Vagina (tissue), 2 donors: ENCODE measurements at regions not wholly inside any gene's neighbourhood (a gene's known extent, or its start where the extent isn't known, plus 50 kb on each side); places are given as distances from the start of the nearest gene placed in this dataset.

ENCODE experiments used
- DNase-seq, 2 donors: peaks; one replicate each; pipeline ENCODE4 v3.0.0-alpha.2; 2017; ENCODE audit errors: extremely low spot score in 2 of 2
- H3K27ac ChIP-seq: fragments of 200-600 bp; sonication (generic); one replicate; pipeline ENCODE4 v1.5.1; 2019
- H3K27me3 ChIP-seq: fragments of 200-600 bp; sonication (generic); one replicate; pipeline ENCODE4 v1.5.1; 2019
- H3K36me3 ChIP-seq, 2 donors: fragments of 200-600 bp; sonication (generic); one replicate each; pipeline ENCODE4 v1.5.1; 2017 to 2019
- H3K4me1 ChIP-seq: fragments of 200-600 bp; sonication (generic); one replicate; pipeline ENCODE4 v1.5.1; 2019
- H3K4me3 ChIP-seq, 2 donors: fragments of 200-600 bp; sonication (generic); 1 replicate in 1 of 2; 2 replicates in 1 of 2; pipeline ENCODE4 v1.5.1; 2016 to 2019
- H3K9me3 ChIP-seq: fragments of 200-600 bp; sonication (generic); one replicate; pipeline ENCODE4 v1.5.1; 2019
- POLR2A ChIP-seq, 2 donors: fragments of 450-650 bp; IDR thresholded peaks; one replicate each; pipeline ENCODE4 v1.6.1; 2017; ENCODE audit warnings: antibody characterized with exemption in 2 of 2, mild to moderate bottlenecking in 2 of 2, moderate library complexity in 2 of 2
- POLR2AphosphoS5 ChIP-seq, 2 donors: sonication (generic); formaldehyde crosslinking; IDR thresholded peaks; one replicate each; pipeline ENCODE4 v1.9.0; 2017; ENCODE audit warnings: antibody characterized with exemption in 2 of 2, mild to moderate bottlenecking in 2 of 2, low read depth in 1 of 2; ENCODE audit not compliant: insufficient read depth in 1 of 2
- intact Hi-C: fragments of 100-400 bp; cut with DNase I; formaldehyde crosslinking; loops from one replicate; pipeline ENCODE4 v1.15.1; 2023
- TF ChIP-seq, protein P1 (sequence below), 3 experiments: fragments of 450-650 bp in 2 of 3; fragments of 200-600 bp in 1 of 3; sonication (generic) in 1 of 3; IDR thresholded peaks; one replicate each; pipeline ENCODE4 v1.5.1; 2017 to 2019; ENCODE audit warnings: antibody characterized with exemption in 3 of 3, mild to moderate bottlenecking in 2 of 3, moderate library complexity in 2 of 3

DNA sequence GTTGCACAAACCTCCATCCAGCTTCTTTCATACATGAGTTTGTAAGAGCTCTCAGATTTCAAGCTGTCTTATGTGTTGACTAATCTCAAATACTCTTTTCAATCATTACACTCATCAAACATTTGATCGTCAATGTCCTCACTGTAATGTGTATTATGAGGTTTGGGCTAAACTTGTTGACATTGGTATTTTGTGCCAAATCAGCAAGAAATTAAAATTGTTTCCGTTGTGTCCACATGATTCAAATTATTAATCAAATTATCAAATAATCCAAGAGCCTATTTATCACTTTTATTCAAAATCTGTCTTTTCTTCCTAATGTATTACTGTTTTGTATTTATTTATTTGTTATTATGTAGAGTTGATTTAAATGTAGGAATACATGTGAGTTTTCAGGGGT, 283.4 kb downstream of the GAS1 start:
- no peak overlapping the region for H3K27ac ChIP-seq
- TF ChIP-seq POLR2A (IDR thresholded peaks at IDR 0.05) = no peak
- no peak for TF ChIP-seq POLR2AphosphoS5 (IDR thresholded peaks at IDR 0.05; ENCODE audit: insufficient read depth in 1 of 2, low read depth in 1 of 2)
- TF ChIP-seq, protein P1, sequence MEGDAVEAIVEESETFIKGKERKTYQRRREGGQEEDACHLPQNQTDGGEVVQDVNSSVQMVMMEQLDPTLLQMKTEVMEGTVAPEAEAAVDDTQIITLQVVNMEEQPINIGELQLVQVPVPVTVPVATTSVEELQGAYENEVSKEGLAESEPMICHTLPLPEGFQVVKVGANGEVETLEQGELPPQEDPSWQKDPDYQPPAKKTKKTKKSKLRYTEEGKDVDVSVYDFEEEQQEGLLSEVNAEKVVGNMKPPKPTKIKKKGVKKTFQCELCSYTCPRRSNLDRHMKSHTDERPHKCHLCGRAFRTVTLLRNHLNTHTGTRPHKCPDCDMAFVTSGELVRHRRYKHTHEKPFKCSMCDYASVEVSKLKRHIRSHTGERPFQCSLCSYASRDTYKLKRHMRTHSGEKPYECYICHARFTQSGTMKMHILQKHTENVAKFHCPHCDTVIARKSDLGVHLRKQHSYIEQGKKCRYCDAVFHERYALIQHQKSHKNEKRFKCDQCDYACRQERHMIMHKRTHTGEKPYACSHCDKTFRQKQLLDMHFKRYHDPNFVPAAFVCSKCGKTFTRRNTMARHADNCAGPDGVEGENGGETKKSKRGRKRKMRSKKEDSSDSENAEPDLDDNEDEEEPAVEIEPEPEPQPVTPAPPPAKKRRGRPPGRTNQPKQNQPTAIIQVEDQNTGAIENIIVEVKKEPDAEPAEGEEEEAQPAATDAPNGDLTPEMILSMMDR (IDR thresholded peaks at IDR 0.05) = no peak
- no peaks in the 10 kb centered on the region for H3K27me3 ChIP-seq
- intact Hi-C loops = loop anchor here (10.0 kb wide), 1 partner anchor 1389 kb away; no protein-coding TSS in a partner anchor
- no peaks in the 10 kb centered on the region for H3K9me3 ChIP-seq
- DNase-seq = no peak
- H3K4me3 ChIP-seq = no peak overlapping the region
- no peaks in the 10 kb centered on the region for H3K4me1 ChIP-seq
- H3K36me3 ChIP-seq = no peaks in the 10 kb centered on the region

DNA sequence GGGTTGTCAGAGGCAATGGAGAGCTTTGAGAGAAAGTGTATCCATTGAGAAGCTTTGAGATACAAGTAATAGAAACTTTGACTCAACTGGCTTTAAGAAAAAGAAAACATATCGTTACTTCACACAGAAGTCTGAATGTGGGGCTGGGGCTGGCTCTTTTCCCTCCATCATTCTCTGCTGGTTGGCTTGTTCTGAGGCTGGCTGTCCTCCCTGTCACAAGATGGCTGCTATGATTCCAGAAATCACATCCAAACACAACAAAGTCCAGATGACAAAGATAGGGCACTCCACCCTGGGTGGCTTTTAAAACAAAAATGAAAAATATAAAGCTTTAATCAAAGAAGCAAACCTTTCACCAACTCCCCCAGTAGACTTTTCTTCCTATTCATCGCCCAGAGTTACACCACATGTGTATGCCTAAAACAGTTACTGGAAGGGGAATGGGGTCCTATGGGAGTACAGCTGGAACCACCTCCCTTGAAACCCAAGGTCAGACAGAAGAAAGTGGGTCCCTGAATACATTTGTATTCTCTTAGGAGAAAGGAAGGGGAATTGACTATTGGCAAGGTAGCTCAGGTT, 284.3 kb downstream of the GAS1 start:
- H3K4me3 ChIP-seq = no peak overlapping the region
- no peaks in the 10 kb centered on the region for H3K4me1 ChIP-seq
- intact Hi-C loops = loop anchor here (10.0 kb wide), 1 partner anchor 1388 kb away; no protein-coding TSS in a partner anchor
- H3K9me3 ChIP-seq = no peaks in the 10 kb centered on the region
- H3K27ac ChIP-seq = no peak overlapping the region
- H3K36me3 ChIP-seq = no peaks in the 10 kb centered on the region
- no peaks in the 10 kb centered on the region for H3K27me3 ChIP-seq
- DNase-seq = no peak
- TF ChIP-seq POLR2AphosphoS5 (IDR thresholded peaks at IDR 0.05; ENCODE audit: insufficient read depth in 1 of 2, low read depth in 1 of 2) = no peak
- TF ChIP-seq POLR2A (IDR thresholded peaks at IDR 0.05) = no peak
- TF ChIP-seq, protein P1 (IDR thresholded peaks at IDR 0.05) = no peak

DNA sequence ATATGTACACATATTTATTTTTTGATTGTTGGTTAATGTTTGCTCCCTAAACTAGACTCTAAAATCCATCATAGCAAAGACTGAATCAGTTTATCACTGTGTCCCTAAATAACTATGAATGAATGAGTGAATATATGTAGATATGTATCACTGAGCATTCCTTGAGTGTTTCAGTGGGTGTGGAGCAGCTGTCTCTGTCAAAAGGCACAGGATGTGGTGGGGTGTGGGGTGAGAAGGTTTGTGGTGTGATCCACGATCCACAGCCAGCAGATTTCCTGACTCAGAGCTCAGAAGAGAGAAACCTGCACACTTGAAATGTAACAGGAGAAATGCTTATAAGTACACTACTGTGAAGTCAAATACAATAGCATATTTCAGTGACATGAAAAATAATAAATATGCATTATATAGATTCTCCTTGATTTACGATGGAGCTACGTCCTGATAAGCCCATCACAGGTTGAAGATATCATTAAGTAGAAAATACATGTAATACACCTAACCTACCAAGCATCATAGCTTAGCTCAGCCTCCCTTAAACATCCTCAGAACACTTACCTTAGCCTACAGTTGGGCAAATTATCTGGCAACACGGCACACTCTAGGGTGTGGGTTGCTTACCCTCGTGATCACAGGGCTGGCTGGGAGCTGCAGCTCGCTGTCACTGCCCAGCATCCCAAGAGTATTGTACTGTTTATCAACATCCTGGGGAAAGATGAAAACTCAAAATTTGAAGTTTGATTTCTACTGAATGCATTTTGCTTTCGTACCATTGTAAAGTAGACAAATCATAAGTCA, 287.0 kb downstream of the GAS1 start:
- Histone ChIP-seq H3K27me3 (no peaks in the 10 kb centered on the region), H3K4me1 (no peaks in the 10 kb centered on the region), H3K9me3 (no peaks in the 10 kb centered on the region), H3K4me3 (no peak overlapping the region), H3K27ac (no peak overlapping the region), H3K36me3 (no peaks in the 10 kb centered on the region)
- no peak for TF ChIP-seq POLR2A (IDR thresholded peaks at IDR 0.05)
- TF ChIP-seq, protein P1 (IDR thresholded peaks at IDR 0.05) = no peak
- no peak for TF ChIP-seq POLR2AphosphoS5 (IDR thresholded peaks at IDR 0.05; ENCODE audit: insufficient read depth in 1 of 2, low read depth in 1 of 2)
- intact Hi-C loops = loop anchor here (10.0 kb wide), 1 partner anchor 1386 kb away; no protein-coding TSS in a partner anchor
- DNase-seq = no peak

DNA sequence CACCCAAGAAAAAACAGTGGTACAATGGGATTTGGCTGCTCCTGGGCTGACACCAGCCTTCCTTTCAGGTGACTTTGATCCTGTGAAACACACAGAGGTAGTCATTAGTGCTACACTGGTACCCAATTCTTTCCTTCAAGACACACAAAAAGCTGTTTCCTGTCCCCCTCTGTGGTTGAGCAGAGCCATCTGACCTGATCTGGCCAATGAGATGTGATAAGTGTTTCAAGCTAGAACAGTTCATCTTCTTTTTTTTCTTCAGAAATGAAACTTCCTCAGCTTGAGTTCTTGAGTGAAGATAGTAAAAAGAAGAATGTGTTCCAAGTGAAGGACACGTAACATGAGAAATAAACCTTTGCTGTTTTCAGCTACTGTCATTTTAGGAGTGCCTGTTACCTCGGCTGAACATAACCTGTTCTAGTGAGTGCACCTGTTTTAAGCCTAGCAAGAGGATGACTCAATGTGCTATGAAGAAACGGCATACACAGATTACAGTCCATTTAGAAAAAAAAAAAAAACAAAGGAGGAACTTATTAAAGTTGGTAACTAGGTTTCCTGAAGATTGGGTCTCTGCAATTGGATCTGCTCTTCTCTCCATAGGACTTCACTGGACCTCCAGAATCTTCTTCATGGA, 287.8 kb downstream of the GAS1 start:
- no peak overlapping the region for H3K4me3 ChIP-seq
- no peaks in the 10 kb centered on the region for H3K4me1 ChIP-seq
- H3K9me3 ChIP-seq = no peaks in the 10 kb centered on the region
- DNase-seq = no peak
- H3K27ac ChIP-seq = no peak overlapping the region
- TF ChIP-seq POLR2A (IDR thresholded peaks at IDR 0.05) = no peak
- no peak for TF ChIP-seq POLR2AphosphoS5 (IDR thresholded peaks at IDR 0.05; ENCODE audit: insufficient read depth in 1 of 2, low read depth in 1 of 2)
- TF ChIP-seq, protein P1 (IDR thresholded peaks at IDR 0.05) = no peak
- no peaks in the 10 kb centered on the region for H3K27me3 ChIP-seq
- H3K36me3 ChIP-seq = no peaks in the 10 kb centered on the region
- intact Hi-C loops = loop anchor here (10.0 kb wide), 1 partner anchor 1385 kb away; no protein-coding TSS in a partner anchor
